ENCODE measurements at regions not wholly inside any gene's neighbourhood (a gene's known extent, or its start where the extent isn't known, plus 50 kb on each side); places are given as distances from the start of the nearest gene placed in this dataset.
"Not testable (repeated sequence)": the region's sequence is repeated elsewhere in the genome, so short reads cannot be mapped to it uniquely, and the experiment has no call there.

DNA sequence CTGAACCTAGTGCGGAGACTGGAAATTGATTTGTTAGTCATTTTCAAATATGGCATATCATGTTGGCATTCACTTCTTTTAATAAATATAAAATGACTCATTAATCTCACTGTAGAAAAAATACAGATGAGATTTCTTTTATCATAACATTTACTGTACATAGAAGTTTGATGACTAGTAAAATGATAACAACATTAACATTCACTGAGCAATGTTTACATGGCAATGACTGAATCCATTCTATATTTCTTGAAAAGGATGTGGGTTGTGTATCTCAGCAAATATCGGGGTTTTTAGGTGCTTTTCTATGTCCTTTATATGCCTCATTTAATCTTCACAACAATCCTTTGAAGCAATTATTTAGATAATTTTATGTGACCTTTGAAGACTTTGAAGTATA is 920.9 kb upstream of the FAT3 start:
- H3K36me3 Mint-ChIP-seq, result no peaks in the 10 kb centered on the region
- no peak overlapping the region for H3K27ac Mint-ChIP-seq
- no peaks in the 10 kb centered on the region for H3K27me3 Mint-ChIP-seq
- peaks cover 14% of the 10 kb centered on the region for H3K9me3 Mint-ChIP-seq
- H3K4me1 Mint-ChIP-seq, result no peaks in the 10 kb centered on the region
- no peak overlapping the region for H3K4me3 Mint-ChIP-seq

DNA sequence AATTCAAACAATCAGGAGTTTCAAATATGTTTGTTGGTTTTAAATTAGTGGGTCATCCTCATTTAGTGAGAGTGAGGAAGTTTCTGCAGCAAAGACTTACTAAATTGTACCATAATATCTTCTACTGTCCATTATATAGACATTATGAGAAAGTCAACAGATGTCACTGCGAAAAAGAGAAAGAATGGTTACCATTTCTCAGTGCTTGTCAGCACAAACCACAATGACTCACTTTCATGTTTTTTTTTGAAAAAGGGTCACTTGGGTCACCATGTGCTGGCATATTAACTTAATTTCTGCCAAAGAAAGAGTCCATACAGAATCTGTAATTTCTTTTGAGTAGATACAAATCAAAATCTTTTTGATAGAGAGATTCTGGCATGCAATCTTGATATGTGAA is 924.6 kb upstream of the FAT3 start:
- Mint-ChIP-seq H3K4me3 (no peak overlapping the region), H3K9me3 (peaks cover 11% of the 10 kb centered on the region), H3K27ac (no peak overlapping the region), H3K36me3 (no peaks in the 10 kb centered on the region), H3K4me1 (no peaks in the 10 kb centered on the region), H3K27me3 (no peaks in the 10 kb centered on the region)

GRCh38 chr11:91296629-91297028 is 928.0 kb upstream of the FAT3 start:
- no peaks in the 10 kb centered on the region for H3K27me3 Mint-ChIP-seq
- H3K4me3 Mint-ChIP-seq, result no peak overlapping the region
- H3K36me3 Mint-ChIP-seq, result no peaks in the 10 kb centered on the region
- H3K4me1 Mint-ChIP-seq, result no peaks in the 10 kb centered on the region
- H3K27ac Mint-ChIP-seq, result no peak overlapping the region
- H3K9me3 Mint-ChIP-seq, result peaks cover 13% of the 10 kb centered on the region

DNA sequence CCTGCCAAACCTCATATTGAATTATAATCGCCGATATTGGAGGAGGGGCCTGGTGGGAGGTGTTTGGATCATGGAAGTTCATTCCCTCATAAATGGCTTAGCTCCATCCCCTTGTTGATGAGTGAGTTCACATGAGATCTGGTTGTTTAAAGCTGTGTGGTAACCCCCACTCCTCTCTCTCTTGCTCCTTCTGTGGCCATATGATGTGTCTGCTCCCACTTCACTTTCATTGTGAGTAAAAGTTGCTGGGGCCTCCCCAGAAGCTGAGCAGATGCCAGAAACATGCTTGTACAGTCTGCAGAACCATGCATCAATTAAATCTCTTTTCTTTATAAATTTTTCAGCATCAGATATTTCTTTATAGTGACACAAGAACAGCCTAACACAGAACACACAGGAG is 929.0 kb upstream of the FAT3 start:
- no peaks in the 10 kb centered on the region for H3K36me3 Mint-ChIP-seq
- H3K4me1 Mint-ChIP-seq, result no peaks in the 10 kb centered on the region
- no peaks in the 10 kb centered on the region for H3K27me3 Mint-ChIP-seq
- H3K9me3 Mint-ChIP-seq, result peaks cover 11% of the 10 kb centered on the region
- H3K27ac Mint-ChIP-seq, result no peak overlapping the region
- H3K4me3 Mint-ChIP-seq, result no peak overlapping the region

DNA sequence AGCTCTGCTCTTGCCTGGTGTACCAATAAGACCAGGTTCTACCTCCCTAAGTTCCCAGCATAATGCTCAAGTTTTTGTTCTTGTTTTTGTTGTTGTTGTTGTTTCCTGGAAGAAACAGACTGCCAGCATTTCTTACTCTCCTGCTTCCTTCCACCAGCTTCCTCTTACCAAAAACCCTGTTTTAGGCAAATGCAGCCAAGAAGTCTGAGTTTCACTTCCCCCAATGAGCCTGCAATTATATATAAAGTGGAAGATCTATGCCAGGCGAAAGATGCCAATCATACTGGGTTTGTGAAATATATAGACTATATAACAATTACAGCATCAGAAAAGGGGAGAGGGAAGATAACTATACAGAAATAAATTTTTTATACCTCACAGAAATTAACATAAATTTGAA is 931.5 kb upstream of the FAT3 start:
- H3K9me3 Mint-ChIP-seq, result peaks cover 6% of the 10 kb centered on the region
- H3K27me3 Mint-ChIP-seq, result no peaks in the 10 kb centered on the region
- H3K4me3 Mint-ChIP-seq, result no peak overlapping the region
- no peaks in the 10 kb centered on the region for H3K4me1 Mint-ChIP-seq
- no peak overlapping the region for H3K27ac Mint-ChIP-seq
- H3K36me3 Mint-ChIP-seq, result no peaks in the 10 kb centered on the region

DNA sequence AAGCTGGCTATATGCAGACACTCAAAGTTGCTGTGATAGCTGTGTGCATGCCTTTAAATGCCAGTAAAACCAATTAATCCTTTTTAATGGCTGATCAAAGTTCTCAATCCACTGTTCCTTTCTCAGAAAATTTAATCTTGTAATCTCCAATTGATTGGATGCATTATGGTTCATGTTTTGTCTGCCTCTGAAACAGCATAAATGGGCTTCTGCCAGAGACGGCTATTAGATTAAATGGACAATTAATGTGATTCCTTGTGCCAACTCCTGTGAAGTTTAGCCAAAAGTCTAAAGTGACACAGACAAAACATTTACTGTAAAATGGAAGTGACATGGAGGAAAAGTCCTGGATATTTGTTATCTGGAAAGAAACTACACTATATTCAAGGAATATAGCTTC is 952.5 kb upstream of the FAT3 start:
- Mint-ChIP-seq H3K9me3 (no peaks in the 10 kb centered on the region), H3K4me1 (no peaks in the 10 kb centered on the region), H3K36me3 (no peaks in the 10 kb centered on the region)

GRCh38 chr11:91268512-91269295 is 955.9 kb upstream of the FAT3 start:
- H3K27ac Mint-ChIP-seq, H3K27me3 Mint-ChIP-seq, H3K36me3 Mint-ChIP-seq, H3K4me3 Mint-ChIP-seq, H3K9me3 Mint-ChIP-seq, H3K4me1 Mint-ChIP-seq: not testable (repeated sequence)

More for the DNA sequence above, 952.5 kb upstream of the FAT3 start:
- no peaks in the 10 kb centered on the region for H3K27me3 Mint-ChIP-seq
- H3K27ac Mint-ChIP-seq, result no peak overlapping the region
- H3K4me3 Mint-ChIP-seq, result no peak overlapping the region

DNA sequence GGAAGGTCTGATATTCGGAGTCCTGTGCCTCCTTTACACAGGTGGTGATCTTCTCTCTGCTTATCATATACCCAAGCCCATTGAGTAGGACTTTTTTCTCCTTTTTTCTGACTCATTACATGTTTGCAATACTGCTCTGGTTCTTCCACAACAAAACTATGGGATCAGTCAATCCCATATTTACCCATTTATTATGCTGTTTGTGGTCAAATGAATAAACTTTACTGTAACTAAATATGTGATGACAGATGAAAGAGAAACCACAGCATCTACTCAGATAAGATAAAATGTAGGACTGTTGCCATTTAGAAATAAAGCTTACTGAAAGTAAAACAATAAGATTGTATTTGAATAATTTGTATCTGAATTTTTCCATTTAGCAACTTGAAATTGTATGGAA is 958.7 kb upstream of the FAT3 start:
- Mint-ChIP-seq H3K27ac (no peak overlapping the region), H3K27me3 (no peaks in the 10 kb centered on the region), H3K4me1 (no peaks in the 10 kb centered on the region), H3K4me3 (no peak overlapping the region), H3K9me3 (no peaks in the 10 kb centered on the region), H3K36me3 (no peaks in the 10 kb centered on the region)

DNA sequence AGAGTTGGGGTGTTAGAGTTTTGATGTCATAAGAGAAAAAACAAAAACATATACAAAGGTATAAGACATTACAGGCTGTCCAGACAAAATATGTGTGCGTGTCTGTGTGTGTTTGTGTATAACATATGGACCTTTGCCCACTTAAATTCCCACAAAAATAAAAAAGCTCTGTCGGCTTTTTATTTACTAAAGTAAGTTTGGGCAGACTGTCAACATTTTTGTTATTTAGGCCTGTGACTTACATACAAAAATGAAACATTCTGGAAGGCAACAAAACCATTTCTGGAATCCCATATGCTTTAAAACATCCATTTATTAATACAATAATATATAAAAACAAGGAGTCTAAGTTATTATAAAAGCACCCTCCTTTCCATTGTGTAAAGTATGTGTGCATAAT is 960.1 kb upstream of the FAT3 start:
- H3K36me3 Mint-ChIP-seq, result no peaks in the 10 kb centered on the region
- no peaks in the 10 kb centered on the region for H3K4me1 Mint-ChIP-seq
- no peaks in the 10 kb centered on the region for H3K9me3 Mint-ChIP-seq

DNA sequence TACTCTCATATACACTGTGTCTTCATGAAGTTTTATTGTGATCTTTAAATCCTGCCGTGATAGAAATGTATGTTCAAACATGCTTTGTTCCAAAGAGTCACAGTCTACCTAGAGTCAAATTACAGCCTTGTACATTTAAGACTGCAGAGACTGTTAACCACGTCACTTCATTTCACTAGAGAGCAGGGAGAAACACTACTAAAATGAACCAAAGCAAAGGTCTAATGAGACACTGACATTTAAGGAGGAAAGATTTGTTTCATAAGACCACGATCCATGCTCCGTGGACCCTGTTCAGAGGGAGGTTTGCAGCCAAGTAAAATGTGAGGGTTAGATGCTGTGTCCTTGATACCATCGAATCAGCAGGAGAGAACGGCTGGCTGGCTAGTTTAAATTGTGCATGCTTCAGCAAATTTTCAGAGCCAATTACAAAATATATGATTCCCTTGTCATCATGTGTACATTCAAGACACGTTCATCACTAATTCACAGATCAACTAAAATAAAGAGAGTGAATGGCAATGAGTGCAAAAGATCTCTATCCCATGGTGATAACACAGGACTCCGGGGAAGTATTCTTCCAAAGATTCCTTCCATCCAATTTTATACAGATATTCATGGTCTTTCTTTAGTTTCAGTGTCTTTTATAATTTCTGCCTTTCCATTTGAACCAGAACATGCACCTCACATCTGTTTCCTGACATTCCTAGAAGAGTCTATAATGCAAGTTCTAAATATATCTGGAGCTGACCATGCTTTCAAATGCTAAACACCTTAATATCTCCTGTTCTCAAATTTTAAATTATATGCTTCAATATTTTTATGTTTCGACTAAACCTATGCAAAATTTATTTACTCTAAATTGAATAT is 960.9 kb upstream of the FAT3 start:
- Mint-ChIP-seq H3K27ac (no peak overlapping the region), H3K36me3 (no peaks in the 10 kb centered on the region), H3K4me1 (no peaks in the 10 kb centered on the region), H3K4me3 (no peak overlapping the region), H3K27me3 (no peaks in the 10 kb centered on the region), H3K9me3 (no peaks in the 10 kb centered on the region)

More for the DNA sequence above, 960.1 kb upstream of the FAT3 start:
- Mint-ChIP-seq H3K27ac (no peak overlapping the region), H3K4me3 (no peak overlapping the region), H3K27me3 (no peaks in the 10 kb centered on the region)

GRCh38 chr11:91261513-91261912 is 963.1 kb upstream of the FAT3 start:
- no peaks in the 10 kb centered on the region for H3K9me3 Mint-ChIP-seq
- no peaks in the 10 kb centered on the region for H3K27me3 Mint-ChIP-seq
- no peaks in the 10 kb centered on the region for H3K4me1 Mint-ChIP-seq
- no peaks in the 10 kb centered on the region for H3K36me3 Mint-ChIP-seq
- H3K27ac Mint-ChIP-seq, result no peak overlapping the region
- H3K4me3 Mint-ChIP-seq, result no peak overlapping the region

GRCh38 chr11:91258876-91259275 is 965.7 kb upstream of the FAT3 start:
- H3K27me3 Mint-ChIP-seq, result no peaks in the 10 kb centered on the region
- H3K9me3 Mint-ChIP-seq, result no peaks in the 10 kb centered on the region
- H3K36me3 Mint-ChIP-seq, result no peaks in the 10 kb centered on the region
- H3K4me3 Mint-ChIP-seq, result no peak overlapping the region
- no peak overlapping the region for H3K27ac Mint-ChIP-seq
- H3K4me1 Mint-ChIP-seq, result no peaks in the 10 kb centered on the region

- no peak overlapping the region for H3K27ac Mint-ChIP-seq
- H3K9me3 Mint-ChIP-seq, result no peaks in the 10 kb centered on the region
- no peaks in the 10 kb centered on the region for H3K4me1 Mint-ChIP-seq
- H3K36me3 Mint-ChIP-seq, result no peaks in the 10 kb centered on the region
- no peaks in the 10 kb centered on the region for H3K27me3 Mint-ChIP-seq
- H3K4me3 Mint-ChIP-seq, result no peak overlapping the region
Observed at GRCh38 chr11:91257667-91258066, 967.0 kb upstream of the FAT3 start.

DNA sequence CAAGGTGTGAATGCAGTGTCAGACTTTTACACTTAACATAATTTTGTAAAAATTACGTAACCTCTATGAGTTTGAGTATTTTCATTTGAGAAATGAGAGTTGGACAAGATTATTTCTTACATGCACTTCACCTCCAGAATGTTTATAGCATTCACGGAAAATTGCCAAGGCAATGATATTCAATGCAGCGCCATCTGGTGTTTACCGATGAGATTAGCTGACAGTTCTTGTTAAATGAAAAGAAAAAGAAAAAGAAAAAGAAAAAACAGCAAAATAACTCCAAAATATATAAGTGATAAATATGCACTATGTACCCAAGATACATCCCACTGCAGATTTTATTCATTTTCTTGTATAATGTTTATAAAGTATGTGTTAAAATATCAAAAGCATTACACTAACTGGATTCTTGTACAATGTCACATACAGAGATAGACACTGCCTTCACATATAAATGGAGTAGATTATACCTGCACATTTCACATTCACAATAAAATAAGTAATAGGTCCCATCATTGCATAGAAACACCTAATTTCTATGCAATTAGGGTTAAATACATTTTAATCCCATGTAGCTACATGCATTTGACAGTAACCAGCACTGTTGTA is 976.3 kb upstream of the FAT3 start:
- no peaks in the 10 kb centered on the region for H3K36me3 Mint-ChIP-seq
- H3K4me1 Mint-ChIP-seq, result no peaks in the 10 kb centered on the region
- H3K27me3 Mint-ChIP-seq, result no peaks in the 10 kb centered on the region
- no peak overlapping the region for H3K4me3 Mint-ChIP-seq
- no peaks in the 10 kb centered on the region for H3K9me3 Mint-ChIP-seq
- no peak overlapping the region for H3K27ac Mint-ChIP-seq

GRCh38 chr11:91247009-91247735 is 977.4 kb upstream of the FAT3 start:
- Mint-ChIP-seq H3K4me3 (no peak overlapping the region), H3K27me3 (no peaks in the 10 kb centered on the region), H3K27ac (no peak overlapping the region), H3K4me1 (no peaks in the 10 kb centered on the region), H3K36me3 (no peaks in the 10 kb centered on the region), H3K9me3 (no peaks in the 10 kb centered on the region)
